COLO829 (cell line): ENCODE measurements at regions not wholly inside any gene's neighbourhood (a gene's known extent, or its start where the extent isn't known, plus 50 kb on each side); places are given as distances from the start of the nearest gene placed in this dataset.

Experiments
- DNase-seq: peaks from one replicate; pipeline ENCODE4 v3.0.0; 2012; ENCODE audit warnings: low spot score

GRCh38 chr11:42047637-42048555 lies 588.4 kb upstream of the LRRC4C start:
- no peak for DNase-seq

DNA sequence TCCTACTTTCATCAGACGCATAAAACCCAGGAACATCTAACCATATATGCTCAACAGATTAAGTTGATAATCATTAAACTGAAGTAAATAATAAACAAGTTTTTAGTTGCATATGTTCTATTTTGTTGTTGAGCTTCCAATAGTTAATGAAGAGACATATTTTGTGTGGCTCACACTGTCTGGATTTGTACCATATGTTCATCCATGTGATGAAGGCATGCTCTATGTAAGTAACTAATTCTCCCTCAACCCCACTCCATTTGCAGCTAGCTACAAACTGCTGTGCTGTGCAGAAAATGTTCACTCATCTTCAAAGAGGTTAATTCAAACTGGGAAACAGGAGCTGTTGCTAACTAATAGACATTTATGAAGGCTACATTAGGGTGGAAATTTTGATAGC lies 589.7 kb upstream of the LRRC4C start:
- no peak for DNase-seq

- no peak for DNase-seq
Observed at GRCh38 chr11:42049650-42050049, 590.2 kb upstream of the LRRC4C start.

- DNase-seq, result no peak
Observed at GRCh38 chr11:42054351-42054900, 595.0 kb upstream of the LRRC4C start.

DNA sequence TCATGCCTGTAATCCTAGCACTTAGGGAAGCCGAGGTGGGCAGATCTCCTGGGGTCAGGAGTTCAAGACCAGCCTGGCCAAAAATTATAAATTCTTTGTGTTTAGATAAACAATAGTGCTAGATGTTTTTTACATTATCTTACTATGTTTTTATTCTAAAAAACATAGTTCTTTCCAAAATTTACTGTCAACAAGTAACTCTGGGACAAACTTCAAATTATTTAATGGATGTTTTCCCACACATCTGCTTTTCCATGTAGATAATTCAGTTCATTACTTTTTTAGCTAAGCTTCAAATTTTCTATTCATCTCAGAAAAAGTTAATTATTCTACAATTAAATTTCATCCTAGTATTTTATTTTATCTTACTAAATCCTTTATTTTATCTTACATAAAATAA lies 596.2 kb upstream of the LRRC4C start:
- DNase-seq, result no peak

GRCh38 chr11:42058794-42059193 lies 599.3 kb upstream of the LRRC4C start:
- DNase-seq, result no peak

DNA sequence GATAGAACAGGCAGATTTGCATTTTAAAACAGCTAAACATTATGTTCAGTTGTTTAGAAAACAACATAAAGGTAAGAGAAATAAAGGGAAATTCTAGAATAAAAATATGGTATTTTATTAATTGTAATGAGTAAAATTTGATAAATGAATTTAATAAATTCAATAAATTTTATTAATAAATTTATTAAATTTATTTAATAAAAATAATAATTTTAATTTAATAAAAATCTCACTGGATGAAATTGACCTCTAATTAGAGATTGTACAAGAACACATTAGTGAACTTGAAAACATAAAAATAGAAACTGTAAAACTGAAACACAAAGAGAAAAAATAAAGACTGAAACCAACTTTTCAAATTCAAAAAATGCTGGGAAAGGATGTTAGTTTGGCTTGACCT lies 605.7 kb upstream of the LRRC4C start:
- no peak for DNase-seq

DNA sequence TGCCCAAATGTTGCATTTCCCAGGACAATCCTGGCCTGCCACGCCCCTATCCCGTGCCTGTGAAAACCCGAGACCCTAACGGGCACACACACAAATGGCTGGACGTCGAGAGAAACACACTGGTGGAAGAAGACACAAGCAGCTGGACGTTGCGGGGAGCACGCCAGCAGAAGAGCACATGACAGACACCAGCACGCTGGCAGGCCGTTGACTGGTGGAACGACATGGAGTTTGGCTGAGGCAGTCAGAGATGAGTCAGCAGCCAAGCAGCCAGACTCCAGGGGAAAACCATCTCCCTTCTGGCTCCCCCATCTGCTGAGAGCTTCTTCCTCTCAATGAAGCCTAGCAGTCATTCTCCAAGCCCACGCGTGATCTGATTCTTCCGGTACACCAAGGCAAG lies 606.7 kb upstream of the LRRC4C start:
- peak; percentile 12 for DNase-seq

DNA sequence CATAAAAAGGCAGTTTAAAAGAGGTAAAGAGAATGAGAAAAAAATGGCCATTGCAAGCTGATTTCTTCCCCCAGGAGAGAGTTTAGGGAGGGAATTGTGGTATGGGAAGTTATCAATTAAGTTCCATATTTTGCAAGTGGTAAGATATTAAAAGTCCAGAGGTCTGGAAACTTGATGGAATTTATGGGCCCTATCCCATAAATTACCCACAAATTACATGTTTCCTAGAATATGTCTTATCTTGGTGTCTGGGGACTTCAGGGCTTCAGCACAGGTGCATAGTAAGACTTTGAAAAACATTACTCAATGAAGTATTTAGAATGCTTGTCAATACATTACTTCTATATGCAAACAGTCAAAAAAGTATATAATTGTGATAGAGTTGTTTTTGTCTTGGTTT lies 614.9 kb upstream of the LRRC4C start:
- no peak for DNase-seq

GRCh38 chr11:42075180-42075579 lies 615.7 kb upstream of the LRRC4C start:
- no peak for DNase-seq

GRCh38 chr11:42077794-42078193 lies 618.3 kb upstream of the LRRC4C start:
- no peak for DNase-seq

DNA sequence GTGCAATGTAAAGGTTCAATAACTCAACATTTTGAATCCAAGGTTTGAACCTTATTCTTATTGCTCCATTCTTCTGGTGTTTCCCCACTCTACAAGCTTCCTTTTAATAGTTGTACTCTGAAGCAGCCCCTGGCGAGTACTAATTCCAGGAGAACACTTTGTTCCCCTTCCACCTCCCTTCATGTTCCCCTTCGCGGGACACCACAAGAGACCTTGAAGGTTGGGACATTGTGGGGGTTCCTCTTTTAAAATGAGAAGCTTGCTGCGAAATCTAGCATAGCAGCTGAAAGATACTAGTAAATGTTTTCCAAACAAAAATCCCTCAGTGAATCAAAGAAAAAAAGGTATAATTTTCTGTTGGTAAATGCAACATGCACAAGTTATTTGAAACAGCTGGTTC lies 626.3 kb upstream of the LRRC4C start:
- DNase-seq, result no peak

DNA sequence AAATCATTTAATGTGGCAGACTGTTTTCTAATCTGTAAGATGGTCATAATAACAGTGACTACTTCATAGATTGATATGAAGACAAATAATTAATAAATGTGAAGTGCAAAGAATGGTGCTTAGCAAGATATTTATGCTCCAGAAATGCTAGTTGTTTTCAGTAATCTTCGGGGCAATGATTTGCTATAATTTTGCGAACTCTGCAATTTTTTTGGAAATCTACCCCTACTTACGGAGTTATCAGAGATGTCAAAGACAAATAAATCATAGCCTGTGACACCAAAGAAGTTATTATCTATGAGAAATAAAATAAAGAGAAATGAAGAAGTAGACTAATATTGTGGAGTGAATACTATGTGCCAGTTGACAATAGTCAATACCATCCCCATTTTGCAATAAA lies 634.1 kb upstream of the LRRC4C start:
- no peak for DNase-seq

DNA sequence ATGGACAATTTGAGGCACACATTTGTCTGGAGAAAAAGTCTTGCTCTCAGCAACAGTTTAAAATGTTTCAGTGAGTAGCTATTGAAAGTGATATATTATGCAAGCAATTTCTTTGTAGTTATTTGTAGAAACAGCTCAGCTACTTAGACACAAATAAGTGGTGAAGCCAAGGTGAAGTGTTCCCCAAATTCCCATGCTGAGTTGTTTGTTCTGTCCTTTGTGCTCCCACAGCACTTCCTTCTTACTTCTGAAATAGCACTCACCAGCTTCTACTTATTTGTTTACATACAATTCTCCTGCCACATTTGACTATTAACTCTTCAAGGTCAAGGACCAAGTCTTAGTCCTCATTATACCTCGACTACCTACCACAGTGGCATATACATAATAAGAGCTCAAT lies 638.6 kb upstream of the LRRC4C start:
- DNase-seq, result no peak

GRCh38 chr11:42112866-42113265 lies 653.4 kb upstream of the LRRC4C start:
- DNase-seq, result no peak

DNA sequence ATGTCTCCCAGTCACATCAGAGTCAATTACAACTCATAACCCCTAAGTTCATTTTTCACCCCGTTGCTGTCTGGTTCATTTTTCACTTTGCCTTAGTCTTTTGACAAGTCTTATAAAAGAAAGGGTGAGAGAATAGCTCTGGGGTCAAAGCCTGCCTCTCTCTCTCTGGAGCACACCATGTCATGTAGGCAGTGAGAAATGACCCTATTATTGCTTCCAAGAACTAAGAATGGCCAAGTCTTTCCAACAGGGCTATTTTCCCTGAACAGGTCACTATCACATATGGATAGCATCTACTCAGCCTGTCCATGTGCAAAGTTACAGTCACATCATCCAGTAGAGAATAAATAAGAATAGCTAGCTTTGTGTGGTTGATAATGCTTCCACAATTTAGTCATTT lies 655.5 kb upstream of the LRRC4C start:
- DNase-seq, result no peak

- DNase-seq, result no peak
Observed at GRCh38 chr11:42138454-42138853, 679.0 kb upstream of the LRRC4C start.

DNA sequence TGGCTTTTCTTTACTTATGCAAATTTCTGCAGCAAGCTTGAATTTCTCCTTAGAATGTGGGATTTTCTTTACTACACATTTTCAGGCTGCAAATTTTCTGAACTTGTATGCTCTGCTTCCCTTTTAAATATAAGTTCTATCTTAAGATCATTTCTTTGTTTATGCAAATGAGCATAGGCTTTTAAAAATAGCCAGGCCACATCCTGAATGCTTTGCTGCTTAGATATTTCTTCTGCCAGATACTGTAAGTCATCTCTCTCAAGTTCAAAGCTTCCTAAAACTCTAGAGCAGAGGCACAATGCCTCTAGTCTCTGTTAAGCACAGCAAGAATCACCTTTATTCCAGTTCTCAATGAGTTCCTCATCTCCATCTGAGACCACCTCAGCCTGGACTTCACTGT lies 685.9 kb upstream of the LRRC4C start:
- DNase-seq, result no peak

GRCh38 chr11:42161886-42162285 lies 702.4 kb upstream of the LRRC4C start:
- no peak for DNase-seq

- DNase-seq, result no peak
Observed at GRCh38 chr11:42169191-42169590, 709.7 kb upstream of the LRRC4C start.

GRCh38 chr11:42170601-42171000 lies 711.1 kb upstream of the LRRC4C start:
- DNase-seq, result no peak

GRCh38 chr11:42171046-42171445 lies 711.6 kb upstream of the LRRC4C start:
- DNase-seq, result no peak

GRCh38 chr11:42172441-42172840 lies 713.0 kb upstream of the LRRC4C start:
- no peak for DNase-seq

GRCh38 chr11:42175203-42175602 lies 715.8 kb upstream of the LRRC4C start:
- DNase-seq, result no peak
